Epithelial cell of prostate (primary cell): ENCODE measurements at regions not wholly inside any gene's neighbourhood (a gene's known extent, or its start where the extent isn't known, plus 50 kb on each side); places are given as distances from the start of the nearest gene placed in this dataset.

Experiments
- DNase-seq: peaks from one replicate; pipeline ENCODE4 v3.0.0-alpha.2; 2011; ENCODE audit warnings: low read depth, low spot score
- H3K27ac ChIP-seq: fragments of 450-650 bp; 2 replicates; pipeline ENCODE4 v1.5.1; 2017; ENCODE audit warnings: mild to moderate bottlenecking

DNA sequence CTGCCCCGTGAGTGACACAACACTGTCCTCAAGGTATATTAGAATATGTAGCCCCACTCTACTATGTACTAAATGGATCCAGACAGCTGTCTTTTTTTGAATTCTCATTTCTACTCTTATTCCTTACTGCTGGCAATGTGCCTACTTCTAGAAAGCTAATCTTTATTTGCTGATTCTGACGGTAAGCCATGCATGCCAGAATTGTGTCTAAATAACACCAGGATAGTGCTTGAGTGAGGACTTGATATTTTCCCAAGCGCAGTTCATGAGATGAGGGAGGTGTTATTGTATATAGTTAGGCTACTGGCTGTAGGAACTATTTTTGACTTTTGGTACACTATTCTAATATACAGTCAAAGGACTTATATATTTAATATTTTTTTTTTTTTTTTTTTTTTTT lies 316.2 kb upstream of the NAV3 start:
- H3K27ac ChIP-seq = no peak overlapping the region
- no peak for DNase-seq

DNA sequence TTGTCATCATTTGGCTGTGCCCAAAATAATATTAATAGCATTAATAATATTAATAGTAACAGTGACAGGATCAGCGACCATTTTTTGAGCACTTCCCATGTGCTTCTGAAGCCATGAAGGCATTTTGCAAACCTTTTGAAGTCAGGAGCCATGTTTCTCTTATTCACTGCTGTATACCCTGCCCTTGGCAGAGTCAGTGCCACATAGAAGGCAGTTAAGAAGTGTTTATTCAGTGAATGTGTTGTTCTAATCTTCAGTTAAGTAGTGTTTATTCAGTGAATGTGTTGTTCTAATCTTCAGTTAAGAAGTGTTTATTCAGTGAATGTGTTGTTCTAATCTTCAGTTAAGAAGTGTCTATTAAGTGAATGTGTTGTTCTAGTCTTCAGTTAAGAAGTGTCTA lies 319.7 kb upstream of the NAV3 start:
- no peak overlapping the region for H3K27ac ChIP-seq
- no peak for DNase-seq

GRCh38 chr12:77504466-77504865 lies 326.2 kb upstream of the NAV3 start:
- H3K27ac ChIP-seq = no peak overlapping the region
- no peak for DNase-seq

- DNase-seq = no peak
- no peak overlapping the region for H3K27ac ChIP-seq
These were observed 330.6 kb upstream of the NAV3 start for GRCh38 chr12:77500089-77500488.

- DNase-seq = no peak
- H3K27ac ChIP-seq = no peak overlapping the region
These were observed 333.0 kb upstream of the NAV3 start for GRCh38 chr12:77497647-77498046.

- no peak for DNase-seq
- H3K27ac ChIP-seq = no peak overlapping the region
These were observed 334.0 kb upstream of the NAV3 start for GRCh38 chr12:77496714-77497113.

DNA sequence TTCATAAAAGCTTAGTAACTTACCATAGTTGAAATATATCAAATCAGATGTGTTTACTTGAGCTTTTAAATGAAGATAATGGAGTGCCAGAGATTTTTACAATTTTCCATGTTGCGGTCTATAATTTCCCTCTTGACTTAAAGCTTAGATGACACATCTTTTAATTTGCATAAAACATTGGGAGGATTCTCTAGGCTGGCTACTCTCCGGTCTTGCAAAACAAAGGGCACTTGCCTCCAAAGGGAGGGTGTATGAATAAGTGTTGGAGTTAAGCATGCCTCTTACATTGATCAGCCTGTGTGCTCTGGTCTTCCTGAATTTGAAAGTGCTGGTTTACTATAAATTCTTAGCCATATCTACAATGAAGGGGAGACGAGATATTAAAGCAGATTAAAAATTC lies 336.4 kb upstream of the NAV3 start:
- no peak overlapping the region for H3K27ac ChIP-seq
- no peak for DNase-seq

GRCh38 chr12:77493302-77494168 lies 337.2 kb upstream of the NAV3 start:
- DNase-seq = no peak
- no peak overlapping the region for H3K27ac ChIP-seq

DNA sequence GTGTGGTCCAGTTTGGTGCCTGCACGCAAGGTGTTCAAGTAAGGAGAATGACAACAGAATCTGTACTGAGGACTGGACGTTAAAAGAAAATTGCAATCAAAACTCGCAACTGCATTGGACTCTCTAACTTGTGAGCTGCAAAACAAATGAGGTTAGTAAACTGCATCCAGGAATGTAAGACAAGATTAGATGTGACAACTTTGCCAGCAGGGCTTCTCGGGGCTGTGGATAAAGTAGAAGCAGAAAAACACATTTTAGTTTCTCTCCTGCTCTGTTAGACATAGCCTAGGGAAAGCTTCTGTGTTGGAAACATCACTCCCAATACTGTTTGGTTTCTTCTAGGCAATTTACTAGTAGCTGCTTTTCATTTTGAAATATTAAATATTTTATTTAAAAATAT lies 338.2 kb upstream of the NAV3 start:
- DNase-seq = no peak

DNA sequence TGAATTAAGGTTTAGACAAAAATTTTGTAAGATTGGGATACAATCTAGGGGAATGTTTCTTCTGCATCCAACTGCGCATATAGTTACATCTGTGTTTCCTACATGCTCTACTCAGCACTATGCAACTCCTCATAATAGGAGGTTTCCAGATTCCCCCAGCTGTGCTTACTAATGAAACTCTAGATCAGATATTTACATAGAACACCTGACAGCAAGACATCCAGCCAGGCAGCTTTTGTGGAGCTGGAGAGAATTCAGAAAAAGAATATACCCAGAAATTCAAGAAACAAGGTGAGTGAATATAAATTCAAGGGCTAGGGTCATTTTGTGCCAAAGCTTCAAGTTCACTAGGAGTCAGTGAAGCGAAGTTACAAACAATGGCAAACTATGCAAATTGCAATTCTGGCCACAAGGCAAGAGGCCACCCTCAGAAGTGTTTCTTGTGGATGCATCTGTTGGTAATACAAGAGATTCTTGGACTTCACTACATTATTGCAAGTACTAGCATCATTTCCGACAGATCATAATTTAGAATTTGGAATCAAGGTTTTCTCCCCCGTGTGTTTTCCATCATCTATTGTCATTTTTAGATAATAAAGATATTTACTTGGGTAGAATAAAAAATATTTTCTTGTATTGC lies 341.2 kb upstream of the NAV3 start:
- no peak overlapping the region for H3K27ac ChIP-seq
- DNase-seq = no peak

More for the DNA sequence above, 338.2 kb upstream of the NAV3 start:
- H3K27ac ChIP-seq = no peak overlapping the region

GRCh38 chr12:77488041-77488620 lies 342.6 kb upstream of the NAV3 start:
- no peak overlapping the region for H3K27ac ChIP-seq
- DNase-seq = no peak

DNA sequence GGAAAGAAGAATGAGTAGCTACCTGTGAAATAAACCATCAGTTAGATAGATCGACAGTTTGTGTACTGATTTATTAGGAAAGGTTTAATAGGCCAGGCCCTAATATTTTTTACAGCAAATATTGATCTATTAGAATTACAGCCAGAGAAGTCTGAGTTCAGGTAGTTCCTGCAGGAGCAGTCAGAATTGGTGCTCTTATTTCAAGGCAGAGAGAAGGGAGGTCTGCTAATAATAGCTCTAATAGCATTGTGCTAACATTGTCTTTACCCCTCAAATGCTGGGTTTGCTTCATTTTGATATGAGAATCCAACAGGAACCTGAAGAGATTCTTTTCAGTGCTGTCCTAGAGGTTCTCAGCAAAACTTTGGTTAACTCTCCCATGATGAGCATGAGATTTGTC lies 343.8 kb upstream of the NAV3 start:
- no peak overlapping the region for H3K27ac ChIP-seq
- no peak for DNase-seq

DNA sequence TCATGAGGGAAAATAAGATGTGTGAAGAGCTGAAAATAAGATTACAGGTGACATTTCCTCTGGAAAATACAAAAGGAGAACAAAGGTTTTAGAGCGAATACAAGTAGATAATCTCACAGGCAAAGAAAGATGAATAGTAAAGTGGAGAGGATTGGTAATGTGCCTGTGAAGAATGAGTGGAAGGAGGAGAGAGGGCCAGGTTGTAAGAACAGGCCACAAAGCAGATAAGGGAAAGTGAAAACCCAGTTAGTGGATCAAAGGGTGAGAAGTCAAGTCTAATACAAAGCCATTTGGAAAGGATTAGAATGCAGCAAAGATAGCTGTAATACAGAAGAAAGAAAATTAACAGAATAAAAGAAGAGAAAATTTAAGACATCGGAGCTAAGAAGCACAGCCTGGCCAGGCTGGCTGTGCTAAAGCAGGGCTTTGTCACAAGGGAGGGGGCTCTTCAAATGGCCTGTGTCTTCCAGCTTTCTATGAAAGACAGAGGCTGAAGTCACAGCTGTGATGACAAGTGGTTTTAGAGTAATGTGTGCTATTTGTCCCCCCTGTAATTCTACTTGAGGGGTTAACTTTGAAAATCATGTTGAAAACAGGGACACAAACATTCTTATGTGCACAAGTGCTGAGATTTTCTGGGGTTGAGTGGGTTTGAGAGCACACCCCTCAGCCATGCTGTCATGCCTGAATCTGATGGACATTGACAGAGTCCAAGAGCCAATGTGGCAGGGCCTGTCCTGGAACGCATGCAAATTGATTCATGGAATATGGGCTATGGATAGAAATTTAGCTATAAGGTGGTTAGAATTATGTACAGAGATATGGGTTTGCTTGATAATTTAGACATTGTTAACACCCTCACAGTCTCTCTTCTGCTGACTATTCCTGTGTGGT lies 344.5 kb upstream of the NAV3 start:
- DNase-seq = no peak
- no peak overlapping the region for H3K27ac ChIP-seq

DNA sequence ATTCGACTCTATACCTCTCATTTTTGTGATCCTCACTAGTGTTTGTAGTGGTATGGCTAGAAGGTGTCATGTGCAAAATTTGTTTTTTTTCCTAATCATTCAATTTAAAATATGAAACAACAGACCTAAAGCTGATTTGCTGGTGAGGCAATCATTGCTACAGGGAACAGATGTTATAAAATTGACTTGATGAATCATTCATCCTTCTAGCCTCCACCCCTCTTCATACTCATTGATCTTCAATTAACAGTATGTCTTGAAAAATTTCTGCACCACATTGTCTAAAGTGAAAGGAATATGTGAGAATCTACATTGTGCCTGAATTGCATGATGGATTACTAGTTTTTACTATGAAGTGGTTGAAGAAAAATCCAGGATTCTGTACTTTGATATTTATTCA lies 349.0 kb upstream of the NAV3 start:
- H3K27ac ChIP-seq = no peak overlapping the region
- no peak for DNase-seq

GRCh38 chr12:77477907-77478533 lies 352.7 kb upstream of the NAV3 start:
- DNase-seq = no peak

DNA sequence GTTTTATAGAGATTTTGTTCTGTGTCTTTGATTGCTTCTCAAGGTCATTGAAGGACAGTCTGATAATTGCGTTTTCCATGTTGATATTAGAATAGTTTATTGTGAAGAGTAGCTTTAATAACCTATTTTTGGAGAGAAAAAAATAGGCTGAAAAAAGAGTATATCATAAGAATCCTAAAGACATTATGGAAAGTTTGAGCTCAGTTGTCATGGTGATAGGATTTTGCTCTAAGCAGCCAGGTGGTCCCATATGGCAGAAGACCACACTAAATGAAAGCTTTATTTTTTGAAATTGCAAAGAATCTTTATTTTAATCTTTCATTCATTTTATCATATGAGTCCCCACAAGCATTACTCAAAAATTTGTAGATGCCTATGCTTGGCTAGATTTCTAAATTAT lies 358.9 kb upstream of the NAV3 start:
- H3K27ac ChIP-seq = no peak overlapping the region
- no peak for DNase-seq

More at GRCh38 chr12:77477907-77478533, 352.7 kb upstream of the NAV3 start:
- no peak overlapping the region for H3K27ac ChIP-seq

DNA sequence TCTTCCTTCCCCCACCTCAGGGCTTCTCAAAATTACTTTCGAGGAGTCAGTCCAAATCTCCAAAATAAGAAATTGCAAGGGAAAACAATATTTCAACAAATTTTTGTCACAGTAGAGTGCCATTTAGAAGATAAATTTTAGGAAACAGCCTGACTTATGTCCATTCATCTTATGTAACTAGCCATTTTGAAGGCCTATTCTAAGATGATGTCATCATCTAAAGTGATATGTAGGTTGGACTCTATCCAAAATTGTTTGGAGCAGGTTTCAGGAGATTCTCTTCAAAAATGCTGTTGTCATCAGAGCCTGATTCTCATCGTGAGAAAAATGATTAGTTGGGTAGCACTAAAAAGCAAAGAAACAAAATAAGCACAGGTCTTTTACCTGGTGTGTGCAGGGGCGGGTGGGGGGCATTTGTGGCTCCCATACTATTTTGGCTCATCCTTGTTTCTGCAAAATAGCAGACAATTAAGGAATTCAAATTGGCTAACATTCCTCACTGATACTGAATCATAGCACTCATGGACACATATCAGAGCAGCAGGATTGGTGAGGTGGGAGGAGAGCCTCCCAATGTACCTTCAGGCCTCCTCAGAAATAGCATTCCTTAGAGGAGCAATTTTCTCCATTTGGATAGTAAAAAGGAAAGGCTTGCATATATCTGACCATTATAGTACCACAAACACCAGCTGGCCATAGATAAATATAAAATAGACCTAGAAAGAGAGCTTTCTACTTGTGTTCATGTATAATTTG lies 360.9 kb upstream of the NAV3 start:
- DNase-seq = no peak
- H3K27ac ChIP-seq = no peak overlapping the region

GRCh38 chr12:77442633-77443032 lies 377.3 kb upstream of the E2F7 start:
- H3K27ac ChIP-seq = no peak overlapping the region
- no peak for DNase-seq

DNA sequence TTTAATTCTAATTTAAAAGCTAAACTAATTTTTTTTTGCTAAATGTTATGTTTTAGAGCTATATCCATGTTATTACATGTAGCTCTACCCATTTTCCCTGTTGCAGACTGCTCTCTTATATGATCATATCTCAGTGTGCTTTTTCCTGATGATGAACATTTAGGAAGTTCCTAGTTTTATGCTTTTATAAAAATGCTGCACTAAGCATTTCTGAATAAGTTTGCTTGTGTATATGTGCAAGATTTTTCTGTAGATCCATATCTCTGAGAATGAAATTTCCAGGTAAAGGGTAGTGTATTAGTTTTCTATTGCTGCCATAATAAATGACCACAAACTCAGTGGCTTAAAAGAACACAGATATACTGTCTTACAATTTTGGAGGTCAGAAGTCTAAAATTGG lies 374.4 kb upstream of the E2F7 start:
- no peak overlapping the region for H3K27ac ChIP-seq

More for the DNA sequence above, 374.4 kb upstream of the E2F7 start:
- no peak for DNase-seq
